GM18873 (cell line): ENCODE measurements at regions not wholly inside any gene's neighbourhood (a gene's known extent, or its start where the extent isn't known, plus 50 kb on each side); places are given as distances from the start of the nearest gene placed in this dataset.

Experiments used
- ATAC-seq: cut with Tn5 transposase; IDR thresholded peaks from one replicate; pipeline ENCODE4 v1.9.1; 2021; ENCODE audit warnings: mild to moderate bottlenecking, moderate library complexity, moderate number of reproducible peaks; ENCODE audit not compliant: unreplicated experiment, low FRiP score

- ATAC-seq = no peak
Observed at GRCh38 chr6:145214570-145214969, 520.8 kb downstream of the EPM2A start.

- no peak for ATAC-seq
Observed at GRCh38 chr6:145224450-145224849, 510.9 kb downstream of the EPM2A start.

GRCh38 chr6:145225500-145225899 lies 509.8 kb downstream of the EPM2A start:
- ATAC-seq = no peak

GRCh38 chr6:145227593-145227992 lies 507.7 kb downstream of the EPM2A start:
- no peak for ATAC-seq

- no peak for ATAC-seq
Observed at GRCh38 chr6:145228962-145229582, 506.2 kb downstream of the EPM2A start.

GRCh38 chr6:145233955-145234354 lies 501.4 kb downstream of the EPM2A start:
- ATAC-seq = no peak

GRCh38 chr6:145235207-145235606 lies 500.1 kb downstream of the EPM2A start:
- ATAC-seq = no peak

GRCh38 chr6:145238787-145239186 lies 496.5 kb downstream of the EPM2A start:
- no peak for ATAC-seq

- ATAC-seq = no peak
Observed at GRCh38 chr6:145241039-145241438, 494.3 kb downstream of the EPM2A start.

- ATAC-seq = no peak
Observed at GRCh38 chr6:145241721-145242120, 493.6 kb downstream of the EPM2A start.

- ATAC-seq = no peak
Observed at GRCh38 chr6:145244349-145245100, 490.8 kb downstream of the EPM2A start.

- no peak for ATAC-seq
Observed at GRCh38 chr6:145245119-145245518, 490.2 kb downstream of the EPM2A start.

GRCh38 chr6:145247692-145248419 lies 487.5 kb downstream of the EPM2A start:
- no peak for ATAC-seq

GRCh38 chr6:145250436-145250835 lies 484.9 kb downstream of the EPM2A start:
- ATAC-seq = no peak

- no peak for ATAC-seq
Observed at GRCh38 chr6:145252737-145253136, 482.6 kb downstream of the EPM2A start.

GRCh38 chr6:145254649-145255401 lies 480.5 kb downstream of the EPM2A start:
- no peak for ATAC-seq

- no peak for ATAC-seq
Observed at GRCh38 chr6:145257704-145258103, 477.6 kb downstream of the EPM2A start.

- no peak for ATAC-seq
Observed at GRCh38 chr6:145258122-145258521, 477.2 kb downstream of the EPM2A start.

- no peak for ATAC-seq
Observed at GRCh38 chr6:145260484-145261175, 474.7 kb downstream of the EPM2A start.

GRCh38 chr6:145261758-145262157 lies 473.6 kb downstream of the EPM2A start:
- ATAC-seq = no peak
